Neural cell (in vitro differentiated cells): ENCODE measurements at regions not wholly inside any gene's neighbourhood (a gene's known extent, or its start where the extent isn't known, plus 50 kb on each side); places are given as distances from the start of the nearest gene placed in this dataset.

Experiments
- H2AFZ ChIP-seq: fragments of 200-600, 300-800 bp; sonication (generic), shearing (Covaris generic); 2 replicates; pipeline ENCODE4 v1.6.0; 2014; ENCODE audit warnings: low read depth, mild to moderate bottlenecking, antibody characterized with exemption, low read length, moderate library complexity
- H3F3A ChIP-seq: fragments of 200-600 bp; shearing (Covaris generic); 2 replicates; pipeline ENCODE4 v1.6.1; 2016; ENCODE audit warnings: mild to moderate bottlenecking, moderate library complexity, mixed read lengths, antibody characterized with exemption, low read length; ENCODE audit not compliant: insufficient read depth, poor library complexity, severe bottlenecking
- H3K27ac ChIP-seq: fragments of 200-600, 300-800 bp; sonication (generic), shearing (Covaris generic); 2 replicates; pipeline ENCODE4 v1.5.1; 2014; ENCODE audit warnings: mild to moderate bottlenecking, low read length, moderate library complexity
- H3K27me3 ChIP-seq: fragments of 300-800, 200-600 bp; sonication (generic), shearing (Covaris generic); 2 replicates; pipeline ENCODE4 v1.6.0; 2014; ENCODE audit warnings: mild to moderate bottlenecking, low read depth, low read length, moderate library complexity; ENCODE audit not compliant: insufficient read depth
- H3K36me3 ChIP-seq: fragments of 300-800, 200-600 bp; sonication (generic), shearing (Covaris generic); 2 replicates; pipeline ENCODE4 v1.5.1; 2014; ENCODE audit warnings: mild to moderate bottlenecking, antibody characterized with exemption, low read length, moderate library complexity; ENCODE audit not compliant: insufficient read depth
- H3K4me2 ChIP-seq: fragments of 300-800, 200-600 bp; sonication (generic), shearing (Covaris generic); 2 replicates; pipeline ENCODE4 v1.6.0; 2014; ENCODE audit warnings: mild to moderate bottlenecking, low read length
- H3K4me3 ChIP-seq: fragments of 300-800, 200-600 bp; sonication (generic), shearing (Covaris generic); 2 replicates; pipeline ENCODE4 v1.5.1; 2014; ENCODE audit warnings: mild to moderate bottlenecking, low read length, moderate library complexity
- H3K79me2 ChIP-seq: fragments of 200-600 bp; shearing (Covaris generic); replicated peaks from 2 replicates; pipeline ENCODE4 v1.6.0; 2014; ENCODE audit warnings: mild to moderate bottlenecking, low read length, moderate library complexity; ENCODE audit not compliant: insufficient read depth
- H3K9ac ChIP-seq: fragments of 300-800, 200-600 bp; sonication (generic), shearing (Covaris generic); 2 replicates; pipeline ENCODE4 v1.6.1; 2016; ENCODE audit warnings: mild to moderate bottlenecking, low read length, mixed read lengths
- H3K9me2 ChIP-seq: fragments of 200-600 bp; shearing (Covaris generic); 2 replicates; pipeline ENCODE4 v1.6.1; 2016; ENCODE audit warnings: mild to moderate bottlenecking, low read length, mixed read lengths; ENCODE audit not compliant: insufficient read depth
- H3K9me3 ChIP-seq: fragments of 200-600, 300-800 bp; sonication (generic), shearing (Covaris generic); 2 replicates; pipeline ENCODE4 v1.6.1; 2016; ENCODE audit warnings: mild to moderate bottlenecking, mixed run types, low read length, moderate library complexity, mixed read lengths
- H4K20me1 ChIP-seq: fragments of 200-600 bp; shearing (Covaris generic); 2 replicates; pipeline ENCODE4 v1.6.1; 2016; ENCODE audit warnings: mild to moderate bottlenecking, mixed run types; ENCODE audit not compliant: insufficient read depth
- EP300 ChIP-seq: fragments of 450-650 bp; conservative IDR thresholded peaks from 2 replicates; pipeline ENCODE4 v1.6.1; 2014; ENCODE audit warnings: antibody characterized with exemption, mild to moderate bottlenecking, moderate library complexity; ENCODE audit not compliant: poor library complexity, severe bottlenecking
- EZH2 ChIP-seq: fragments of 200-600, 300-800 bp; shearing (Covaris generic), sonication (generic); IDR thresholded peaks from 2 replicates; pipeline ENCODE4 v1.6.1; 2014; ENCODE audit warnings: antibody characterized with exemption, low read length, borderline replicate concordance, mild to moderate bottlenecking; ENCODE audit not compliant: insufficient read depth, poor library complexity, severe bottlenecking
- MXI1 ChIP-seq: fragments of 450-650 bp; conservative IDR thresholded peaks from 2 replicates; pipeline ENCODE4 v1.6.1; 2014; ENCODE audit warnings: antibody characterized with exemption, mild to moderate bottlenecking; ENCODE audit not compliant: poor library complexity, severe bottlenecking
- POLR2AphosphoS5 ChIP-seq: IDR thresholded peaks from 2 replicates; pipeline ENCODE4 v1.6.1; 2012
- RAD21 ChIP-seq: fragments of 450-650 bp; conservative IDR thresholded peaks from 2 replicates; pipeline ENCODE4 v1.6.1; 2014; ENCODE audit warnings: antibody characterized with exemption, mild to moderate bottlenecking, moderate library complexity
- REST ChIP-seq: IDR thresholded peaks from 2 replicates; pipeline ENCODE4 v1.6.1; 2012; ENCODE audit warnings: borderline replicate concordance
- SMC3 ChIP-seq: fragments of 450-650 bp; conservative IDR thresholded peaks from 2 replicates; pipeline ENCODE4 v1.6.1; 2014; ENCODE audit warnings: antibody characterized with exemption, mild to moderate bottlenecking, moderate library complexity; ENCODE audit not compliant: poor library complexity
- TAF1 ChIP-seq: IDR thresholded peaks from 2 replicates; pipeline ENCODE4 v1.6.1; 2012; ENCODE audit warnings: low read depth
- TF ChIP-seq, protein P1 (sequence below): fragments of 450-650 bp; IDR thresholded peaks from 2 replicates; pipeline ENCODE4 v1.5.1; 2014; ENCODE audit warnings: antibody characterized with exemption, mild to moderate bottlenecking, moderate library complexity; ENCODE audit not compliant: poor library complexity, severe bottlenecking

- H3K4me2 ChIP-seq = no peak overlapping the region
- no peaks in the 10 kb centered on the region for H3K79me2 ChIP-seq
- H3K9ac ChIP-seq = no peak overlapping the region
- no peaks in the 10 kb centered on the region for H3K36me3 ChIP-seq
- no peaks in the 10 kb centered on the region for H3K27me3 ChIP-seq
- H3F3A ChIP-seq = no peaks in the 10 kb centered on the region
- no peak overlapping the region for H3K4me3 ChIP-seq
- H3K9me3 ChIP-seq = no peaks in the 10 kb centered on the region
- TF ChIP-seq MXI1 (no peak), EP300 (no peak), EZH2 (no peak), POLR2AphosphoS5 (no peak), TAF1 (no peak), SMC3 (no peak), RAD21 (no peak), REST (no peak)
- TF ChIP-seq, protein P1, sequence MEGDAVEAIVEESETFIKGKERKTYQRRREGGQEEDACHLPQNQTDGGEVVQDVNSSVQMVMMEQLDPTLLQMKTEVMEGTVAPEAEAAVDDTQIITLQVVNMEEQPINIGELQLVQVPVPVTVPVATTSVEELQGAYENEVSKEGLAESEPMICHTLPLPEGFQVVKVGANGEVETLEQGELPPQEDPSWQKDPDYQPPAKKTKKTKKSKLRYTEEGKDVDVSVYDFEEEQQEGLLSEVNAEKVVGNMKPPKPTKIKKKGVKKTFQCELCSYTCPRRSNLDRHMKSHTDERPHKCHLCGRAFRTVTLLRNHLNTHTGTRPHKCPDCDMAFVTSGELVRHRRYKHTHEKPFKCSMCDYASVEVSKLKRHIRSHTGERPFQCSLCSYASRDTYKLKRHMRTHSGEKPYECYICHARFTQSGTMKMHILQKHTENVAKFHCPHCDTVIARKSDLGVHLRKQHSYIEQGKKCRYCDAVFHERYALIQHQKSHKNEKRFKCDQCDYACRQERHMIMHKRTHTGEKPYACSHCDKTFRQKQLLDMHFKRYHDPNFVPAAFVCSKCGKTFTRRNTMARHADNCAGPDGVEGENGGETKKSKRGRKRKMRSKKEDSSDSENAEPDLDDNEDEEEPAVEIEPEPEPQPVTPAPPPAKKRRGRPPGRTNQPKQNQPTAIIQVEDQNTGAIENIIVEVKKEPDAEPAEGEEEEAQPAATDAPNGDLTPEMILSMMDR = no peak
- no peak overlapping the region for H3K27ac ChIP-seq
- no peaks in the 10 kb centered on the region for H3K9me2 ChIP-seq
- H2AFZ ChIP-seq = no peak overlapping the region
- no peaks in the 10 kb centered on the region for H4K20me1 ChIP-seq
Observed at GRCh38 chr10:61219696-61220095, 233.5 kb downstream of the TMEM26 start.

DNA sequence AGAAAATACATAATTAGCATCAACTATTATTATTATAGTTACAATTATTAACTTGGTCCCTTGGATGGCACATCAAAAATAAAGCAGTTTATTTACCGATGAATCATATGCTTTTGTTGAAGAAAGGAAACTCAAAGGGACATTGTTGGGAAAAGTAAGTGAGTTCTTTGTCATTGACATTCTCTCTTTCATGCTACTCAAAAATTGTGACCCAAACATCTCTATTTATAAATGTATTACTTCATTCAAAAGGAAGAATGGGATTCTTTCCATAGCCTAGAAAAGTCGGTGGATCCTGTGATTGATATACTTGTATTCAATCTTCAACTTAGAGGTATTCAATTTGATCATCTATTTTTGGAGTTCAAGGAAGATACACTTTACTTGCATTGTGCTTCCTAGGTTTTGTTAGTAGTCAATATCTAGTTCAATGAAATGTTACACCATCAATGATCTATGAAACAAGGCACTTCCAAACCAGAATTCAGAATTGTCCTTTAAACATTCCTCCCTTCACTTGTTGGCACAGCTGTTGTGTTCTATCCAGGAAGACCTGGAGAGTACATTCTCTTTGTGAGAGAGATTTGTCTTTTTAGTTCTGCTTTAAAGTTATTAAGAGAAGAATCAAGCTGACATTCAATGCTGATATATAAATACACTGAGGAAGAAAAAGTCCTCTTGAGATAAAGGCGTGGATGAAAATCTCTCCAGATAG, 235.2 kb downstream of the TMEM26 start:
- Histone ChIP-seq H3F3A (no peaks in the 10 kb centered on the region), H3K27ac (no peak overlapping the region), H3K27me3 (no peaks in the 10 kb centered on the region), H3K4me2 (no peak overlapping the region), H4K20me1 (no peaks in the 10 kb centered on the region), H3K36me3 (no peaks in the 10 kb centered on the region), H3K9me2 (no peaks in the 10 kb centered on the region), H3K79me2 (no peaks in the 10 kb centered on the region), H3K9ac (no peak overlapping the region), H2AFZ (no peak overlapping the region), H3K9me3 (no peaks in the 10 kb centered on the region), H3K4me3 (no peak overlapping the region)
- TF ChIP-seq EP300 = no peak
- TF ChIP-seq, protein P1 = no peak
- TF ChIP-seq POLR2AphosphoS5 = no peak
- no peak for TF ChIP-seq SMC3
- TF ChIP-seq REST = no peak
- no peak for TF ChIP-seq EZH2
- TF ChIP-seq MXI1 = no peak
- TF ChIP-seq TAF1 = no peak
- TF ChIP-seq RAD21 = no peak
